ENCODE measurements at regions not wholly inside any gene's neighbourhood (a gene's known extent, or its start where the extent isn't known, plus 50 kb on each side); places are given as distances from the start of the nearest gene placed in this dataset.

GRCh38 chr7:54810401-54810800 is 51.4 kb upstream of the SEC61G start:
- intact Hi-C loops (cut with DNase I) = no loop called here

DNA sequence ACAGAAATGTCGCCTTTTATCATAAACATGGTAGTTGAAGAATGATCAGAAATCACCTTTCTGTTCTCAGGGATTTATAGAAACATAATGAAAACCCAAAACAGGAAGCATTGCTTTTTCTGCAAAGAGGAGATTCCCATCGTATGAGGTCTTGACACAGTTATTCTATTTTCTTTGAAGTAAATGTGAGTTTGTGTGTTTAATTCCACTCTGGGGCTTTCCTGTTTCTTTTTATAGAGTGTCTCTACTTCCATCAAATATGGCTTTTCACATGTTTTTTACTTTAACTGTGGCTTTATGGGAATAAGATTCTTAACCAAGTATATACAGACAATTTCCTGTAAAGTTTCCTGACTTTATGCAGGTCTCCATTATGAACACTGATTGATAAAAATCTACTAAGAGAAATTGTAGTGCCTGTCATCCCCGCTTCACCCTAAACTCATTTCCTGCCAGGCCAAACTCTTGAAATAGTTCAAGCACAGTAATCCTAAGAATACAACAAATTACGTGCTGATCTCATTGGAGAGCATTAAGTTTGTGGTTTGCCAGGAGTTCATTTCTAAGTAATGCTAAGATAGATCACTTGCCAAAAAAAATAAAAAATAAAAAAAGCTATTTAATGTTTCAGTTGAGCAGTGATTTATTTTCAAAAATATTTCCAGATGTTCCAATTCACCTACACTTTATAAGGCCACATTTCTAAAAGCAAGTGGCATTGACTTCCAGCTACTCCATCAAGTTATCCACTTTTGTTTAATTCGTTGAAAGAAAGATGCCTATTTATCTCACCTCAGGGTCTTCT is 52.2 kb upstream of the SEC61G start:
- DNase-seq (ENCODE audit: low spot score) = no peak
- intact Hi-C loops (cut with DNase I) = no loop called here

More at GRCh38 chr7:54810401-54810800, 51.4 kb upstream of the SEC61G start:
- no peak for DNase-seq (ENCODE audit: low spot score)

GRCh38 chr7:54811846-54812254 is 52.8 kb upstream of the SEC61G start:
- DNase-seq (ENCODE audit: low spot score) = no peak
- intact Hi-C loops (cut with DNase I) = no loop called here

GRCh38 chr7:54812756-54813322 is 53.8 kb upstream of the SEC61G start:
- DNase-seq (ENCODE audit: low spot score) = no peak
- intact Hi-C loops (cut with DNase I) = no loop called here

GRCh38 chr7:54813398-54813797 is 54.4 kb upstream of the SEC61G start:
- DNase-seq (ENCODE audit: low spot score) = no peak
- intact Hi-C loops (cut with DNase I) = no loop called here

DNA sequence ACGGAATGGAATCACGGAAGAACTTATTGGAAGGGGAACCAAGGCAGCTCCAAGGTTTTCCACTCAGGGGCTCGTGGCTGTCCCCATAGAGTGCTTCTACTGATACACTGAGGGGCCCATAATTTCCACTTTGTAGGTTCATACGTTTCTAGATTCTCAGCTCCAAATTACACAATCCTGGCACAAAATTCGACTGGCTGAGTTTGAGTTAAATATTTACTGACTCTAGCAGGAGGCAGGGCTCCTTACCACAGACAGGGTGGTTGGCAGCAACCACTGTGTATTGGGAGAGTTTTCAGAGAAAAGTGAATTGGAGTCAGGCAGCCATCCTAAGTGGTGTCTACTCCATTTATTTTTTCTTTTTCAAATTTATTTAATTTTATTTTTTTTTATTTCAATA is 55.4 kb upstream of the SEC61G start:
- intact Hi-C loops (cut with DNase I) = no loop called here
- DNase-seq (ENCODE audit: low spot score) = no peak

DNA sequence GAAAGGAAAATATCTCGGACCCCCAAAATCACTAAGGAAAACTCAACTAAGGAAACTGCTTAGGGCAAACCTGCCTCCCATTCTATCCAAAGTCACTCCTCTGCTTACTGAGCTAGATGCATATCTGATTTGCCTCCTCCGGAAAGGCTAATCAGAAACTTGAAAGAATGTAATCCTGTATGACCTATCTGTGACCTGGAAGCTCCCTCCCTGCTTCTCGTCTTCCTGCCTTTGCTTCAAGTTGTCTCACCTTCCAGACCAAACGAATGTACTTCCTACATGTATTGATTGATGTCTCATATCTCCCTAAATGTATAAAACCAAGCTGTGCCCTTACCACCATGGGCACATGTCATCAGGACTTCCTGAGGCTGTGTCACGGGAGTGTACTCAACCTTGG is 58.1 kb upstream of the SEC61G start:
- no peak for DNase-seq (ENCODE audit: low spot score)
- intact Hi-C loops (cut with DNase I) = no loop called here

DNA sequence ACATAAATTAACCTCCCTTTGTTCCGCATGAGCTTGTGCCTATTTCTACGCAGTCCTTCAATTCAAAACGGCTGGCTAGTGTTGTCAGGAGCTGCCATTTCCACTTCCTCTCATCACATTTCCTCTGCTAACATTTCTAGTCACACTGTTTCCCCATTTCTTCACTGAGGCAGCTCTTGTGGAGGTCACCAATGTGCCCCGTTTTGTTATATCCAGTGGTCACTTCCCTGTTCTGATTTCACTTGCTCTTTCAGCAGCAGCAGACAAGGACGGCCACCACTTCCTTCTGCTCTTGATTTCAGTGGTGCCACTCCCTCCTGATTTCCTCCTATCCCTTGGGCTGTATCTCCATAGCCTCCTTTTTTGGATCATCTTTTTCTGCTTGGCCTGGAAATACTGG is 64.8 kb upstream of the SEC61G start:
- DNase-seq (ENCODE audit: low spot score) = no peak
- intact Hi-C loops (cut with DNase I) = no loop called here

- intact Hi-C loops (cut with DNase I) = no loop called here
- no peak for DNase-seq (ENCODE audit: low spot score)
Measured at GRCh38 chr7:54824655-54825054, 65.6 kb upstream of the SEC61G start.

GRCh38 chr7:54825368-54825767 is 66.4 kb upstream of the SEC61G start:
- DNase-seq (ENCODE audit: low spot score) = no peak
- intact Hi-C loops (cut with DNase I) = no loop called here

- intact Hi-C loops (cut with DNase I) = no loop called here
- no peak for DNase-seq (ENCODE audit: low spot score)
Measured at GRCh38 chr7:54827734-54828133, 68.7 kb upstream of the SEC61G start.

DNA sequence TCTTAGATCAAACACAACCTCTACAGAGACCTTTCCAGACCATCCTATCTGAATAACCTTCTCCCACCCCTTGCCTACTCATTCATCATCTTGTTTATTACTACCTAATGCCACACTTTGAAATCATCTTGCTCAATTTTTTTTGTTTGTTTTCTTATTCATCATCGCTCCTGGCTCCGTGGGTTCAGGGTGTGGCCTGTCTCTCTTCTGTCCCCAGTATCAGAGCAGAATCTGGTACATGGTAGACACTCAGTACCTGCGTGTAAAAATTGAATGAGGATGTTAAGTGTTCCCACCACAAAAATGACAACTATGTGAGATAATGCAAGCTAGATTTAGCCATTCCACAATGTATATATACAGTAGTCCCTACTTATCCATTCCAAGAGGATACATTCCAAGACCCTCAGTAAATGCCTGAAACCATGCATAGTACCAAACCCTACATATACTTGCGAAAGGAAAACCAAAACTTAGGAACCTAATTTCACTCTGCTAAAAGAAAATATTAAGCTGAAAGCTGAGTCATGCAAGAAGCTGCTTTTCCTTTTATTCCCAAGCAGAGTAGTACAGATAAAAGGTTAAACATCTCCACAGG is 72.1 kb upstream of the SEC61G start:
- intact Hi-C loops (cut with DNase I) = no loop called here
- DNase-seq (ENCODE audit: low spot score) = no peak

DNA sequence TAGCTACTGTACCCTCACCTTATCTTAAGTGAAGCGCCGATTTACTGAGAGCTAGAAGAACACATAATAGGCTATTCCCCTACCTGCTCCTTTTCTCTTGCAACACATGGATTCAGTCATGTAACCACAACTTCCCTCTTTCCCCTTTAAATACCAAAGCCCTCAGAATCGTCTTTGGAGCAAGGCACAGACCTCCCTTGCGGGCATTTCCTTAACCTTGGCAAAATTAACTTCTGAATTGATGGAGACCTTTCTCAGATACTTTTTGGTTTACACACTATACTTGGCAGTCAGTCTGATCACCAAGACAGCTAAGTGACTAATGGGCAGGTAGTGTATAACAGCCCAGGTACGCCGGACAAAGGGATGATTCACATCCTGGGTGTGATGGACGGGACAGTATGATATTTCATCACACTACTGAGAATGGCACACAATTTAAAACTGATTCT is 72.7 kb upstream of the SEC61G start:
- intact Hi-C loops (cut with DNase I) = no loop called here
- no peak for DNase-seq (ENCODE audit: low spot score)

- intact Hi-C loops (cut with DNase I) = no loop called here
Measured at GRCh38 chr7:54833001-54833467, 74.0 kb upstream of the SEC61G start.

DNA sequence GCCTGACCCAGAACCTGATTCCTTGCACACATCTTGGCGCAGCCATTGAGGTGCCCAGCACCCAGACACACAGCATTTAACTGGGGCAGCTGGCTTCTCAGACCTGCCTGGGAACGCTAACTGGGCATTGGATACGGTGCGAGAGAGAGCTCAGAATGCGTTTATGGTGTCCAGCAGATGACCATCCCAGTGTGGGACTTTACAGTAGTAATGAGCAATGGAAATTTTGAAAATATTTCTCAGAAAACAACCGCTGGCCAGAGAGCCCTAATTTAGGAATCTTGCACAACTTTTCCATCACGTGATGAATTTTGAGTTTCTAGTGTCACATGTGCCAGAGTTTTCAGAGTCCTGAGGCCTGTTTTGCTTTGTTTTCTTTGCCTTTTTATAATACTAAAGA is 78.2 kb upstream of the SEC61G start:
- no peak for DNase-seq (ENCODE audit: low spot score)
- intact Hi-C loops (cut with DNase I) = no loop called here

More at GRCh38 chr7:54833001-54833467, 74.0 kb upstream of the SEC61G start:
- no peak for DNase-seq (ENCODE audit: low spot score)

DNA sequence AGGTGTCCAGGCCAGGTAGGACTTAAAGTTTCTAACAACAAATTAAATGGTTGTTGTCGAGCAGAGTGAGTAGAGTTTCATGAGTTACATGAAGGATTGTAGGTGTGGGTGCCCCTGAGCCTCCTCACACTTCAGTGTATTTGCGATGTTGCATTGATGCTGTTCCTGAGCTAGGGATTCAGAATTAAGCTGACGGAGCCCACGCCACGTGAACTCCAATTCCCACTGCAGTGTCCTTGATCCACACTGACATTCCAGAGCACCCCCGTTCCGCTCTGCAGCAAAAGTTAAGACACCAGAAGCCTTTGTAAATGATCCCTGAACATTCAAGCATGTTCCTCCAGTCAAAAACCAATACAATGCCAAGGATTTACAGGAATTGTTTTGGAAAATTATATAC is 78.8 kb upstream of the SEC61G start:
- intact Hi-C loops (cut with DNase I) = no loop called here
- DNase-seq (ENCODE audit: low spot score) = no peak

- no peak for DNase-seq (ENCODE audit: low spot score)
- intact Hi-C loops (cut with DNase I) = no loop called here
Measured at GRCh38 chr7:54838175-54838910, 79.3 kb upstream of the SEC61G start.

- intact Hi-C loops (cut with DNase I) = loop anchor here in 1 of 2 donors (5.0 kb wide), 1 partner anchor 37 kb away; no protein-coding TSS in a partner anchor
- DNase-seq (ENCODE audit: low spot score) = peak; percentile 92
Measured at GRCh38 chr7:54839575-54840213, 80.7 kb upstream of the SEC61G start.
